HG03442 (cell line): ENCODE measurements at regions not wholly inside any gene's neighbourhood (a gene's known extent, or its start where the extent isn't known, plus 50 kb on each side); places are given as distances from the start of the nearest gene placed in this dataset.
"Not testable (repeated sequence)": the region's sequence is repeated elsewhere in the genome, so short reads cannot be mapped to it uniquely, and the experiment has no call there.

Experiments used
- ATAC-seq: cut with Tn5 transposase; IDR thresholded peaks from one replicate; pipeline ENCODE4 v1.9.1; 2021; ENCODE audit warnings: mild to moderate bottlenecking, moderate library complexity; ENCODE audit not compliant: unreplicated experiment

- ATAC-seq, result no peak
These were observed 1274.6 kb downstream of the SLITRK5 start for GRCh38 chr13:88945793-88946192.

DNA sequence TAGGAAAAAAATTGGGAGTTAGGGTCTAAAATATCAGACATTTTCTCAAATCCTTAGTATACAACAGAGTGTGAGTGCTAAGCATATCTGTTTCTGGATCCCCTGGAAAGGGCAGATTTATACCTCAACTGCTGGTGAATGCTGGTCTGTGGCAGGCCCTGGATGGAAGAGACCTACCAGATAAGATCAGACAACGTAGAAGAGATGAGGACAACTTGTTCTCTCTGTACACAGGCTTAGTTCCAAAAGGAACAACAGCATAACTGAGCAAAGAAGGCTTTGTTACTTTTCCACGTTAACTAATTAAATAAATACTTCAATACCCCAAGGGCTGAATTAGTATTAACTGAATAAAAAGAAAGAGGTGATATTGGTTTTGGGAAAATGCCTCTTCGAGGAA lies 1277.3 kb downstream of the SLITRK5 start:
- ATAC-seq, result no peak

DNA sequence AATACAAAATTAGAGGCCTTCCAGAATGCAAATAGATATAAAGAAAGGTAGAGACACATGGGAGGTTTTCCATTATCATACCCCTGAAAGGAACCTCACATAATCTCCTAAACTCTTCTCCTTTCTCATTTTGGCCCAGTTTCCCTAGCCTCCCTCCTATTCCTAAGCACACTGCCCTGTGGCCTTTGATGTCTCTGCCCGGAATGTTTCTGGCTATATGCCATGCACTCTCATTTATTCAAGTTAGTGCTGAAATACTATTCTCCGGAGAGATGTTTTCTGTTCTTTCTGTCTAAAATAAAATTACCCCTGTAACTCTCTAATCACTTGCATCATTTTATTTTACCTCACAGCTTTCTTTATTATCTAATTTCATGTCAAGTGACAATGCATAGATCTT lies 1287.7 kb downstream of the SLITRK5 start:
- no peak for ATAC-seq

DNA sequence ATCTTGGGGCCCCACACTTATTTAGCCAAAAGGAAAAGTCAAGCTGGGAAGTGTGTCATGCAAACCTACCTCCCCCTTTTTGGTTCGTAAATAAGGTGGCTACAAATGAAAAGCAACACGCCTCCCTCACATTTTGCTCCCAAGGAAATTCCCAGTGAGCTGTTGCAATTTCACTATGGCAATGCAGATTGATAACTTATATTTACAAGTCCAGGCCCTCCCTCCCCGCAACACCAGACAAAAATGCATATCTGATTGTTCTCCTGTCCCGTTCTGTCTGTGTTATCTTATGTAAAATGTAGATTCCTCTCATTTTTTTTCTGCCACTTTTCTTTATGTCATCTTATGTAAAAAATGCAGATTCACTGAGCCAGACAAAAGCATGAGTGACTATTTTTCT lies 1305.3 kb downstream of the SLITRK5 start:
- ATAC-seq, result no peak

DNA sequence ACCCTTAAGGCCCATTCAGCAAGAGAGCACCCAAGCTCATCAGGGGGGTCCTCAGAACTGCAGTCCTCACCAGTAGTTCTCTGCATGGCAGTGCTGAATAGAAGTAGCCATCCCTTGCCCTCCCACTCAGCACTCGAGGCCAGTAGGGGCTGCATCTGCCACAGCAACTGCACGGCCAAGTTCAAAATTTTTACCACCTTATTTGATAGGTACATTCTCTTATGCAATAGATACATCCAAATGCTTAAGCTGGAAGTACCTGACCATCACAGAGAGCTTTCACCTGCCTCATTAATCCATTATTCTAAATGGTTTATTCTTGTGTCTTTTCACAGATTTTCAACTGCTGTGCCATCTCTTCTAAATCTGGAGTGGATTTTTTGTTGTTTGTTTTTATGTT lies 1307.4 kb downstream of the SLITRK5 start:
- no peak for ATAC-seq

GRCh38 chr13:88979465-88980175 lies 1308.4 kb downstream of the SLITRK5 start:
- ATAC-seq, result no peak

DNA sequence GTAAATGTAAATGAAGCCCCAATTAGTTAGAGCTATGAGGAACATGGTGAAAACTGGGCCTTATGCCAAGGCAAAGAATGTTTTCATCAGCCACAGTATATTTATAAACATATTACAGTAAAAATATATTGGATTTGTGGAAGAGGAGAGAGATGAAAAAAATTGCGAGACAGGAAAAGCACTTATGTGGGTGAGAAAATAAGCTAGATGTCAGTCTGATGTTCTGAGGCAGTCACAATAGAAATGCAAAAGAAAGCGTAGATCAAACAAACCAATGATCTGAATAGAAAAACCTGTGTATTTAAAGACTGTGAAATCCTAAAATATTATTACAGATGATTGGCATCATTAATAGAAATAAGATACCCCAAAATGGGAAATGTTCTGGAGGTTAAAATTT lies 1332.5 kb downstream of the SLITRK5 start:
- ATAC-seq, result no peak

DNA sequence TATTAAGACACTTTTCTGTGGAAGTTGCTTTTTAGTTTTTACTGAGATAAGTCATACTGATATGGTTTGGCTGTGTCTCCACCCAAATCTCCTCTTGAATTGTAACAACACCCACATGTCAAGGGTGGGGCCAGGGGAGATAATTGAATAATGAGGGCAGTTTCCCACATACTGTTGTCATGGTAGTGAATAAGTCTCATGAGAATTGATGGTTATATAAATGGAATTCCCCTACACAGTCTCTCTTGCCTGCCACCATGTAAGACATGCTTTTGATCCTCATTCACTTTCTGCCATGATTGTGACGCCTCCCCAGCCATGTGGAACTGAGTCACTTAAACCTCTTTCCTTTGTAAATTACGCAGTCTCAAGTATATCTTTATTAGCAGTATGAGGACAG lies 1340.4 kb downstream of the SLITRK5 start:
- ATAC-seq, result no peak

GRCh38 chr13:89027694-89028306 lies 1356.6 kb downstream of the SLITRK5 start:
- no peak for ATAC-seq

DNA sequence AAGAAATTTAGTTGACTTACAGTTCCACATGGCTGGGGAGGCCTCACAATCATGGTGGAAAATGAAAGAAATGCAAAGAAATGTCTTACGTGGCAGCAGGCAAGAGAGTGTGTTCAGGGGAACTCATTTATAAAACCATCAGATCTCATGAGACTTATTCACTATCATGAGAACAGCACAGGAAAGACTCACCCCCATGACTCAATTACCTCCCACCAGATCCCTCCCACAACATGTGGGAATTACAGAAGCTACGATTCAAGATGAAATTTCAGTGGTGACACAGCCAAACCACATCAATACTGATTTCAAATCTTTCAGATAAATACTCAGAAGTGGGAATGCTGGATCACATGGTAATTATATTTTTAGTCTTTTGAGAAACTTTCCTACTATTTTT lies 1357.9 kb downstream of the SLITRK5 start:
- no peak for ATAC-seq

- ATAC-seq, result no peak
These were observed 1362.8 kb downstream of the SLITRK5 start for GRCh38 chr13:89034015-89034414.

DNA sequence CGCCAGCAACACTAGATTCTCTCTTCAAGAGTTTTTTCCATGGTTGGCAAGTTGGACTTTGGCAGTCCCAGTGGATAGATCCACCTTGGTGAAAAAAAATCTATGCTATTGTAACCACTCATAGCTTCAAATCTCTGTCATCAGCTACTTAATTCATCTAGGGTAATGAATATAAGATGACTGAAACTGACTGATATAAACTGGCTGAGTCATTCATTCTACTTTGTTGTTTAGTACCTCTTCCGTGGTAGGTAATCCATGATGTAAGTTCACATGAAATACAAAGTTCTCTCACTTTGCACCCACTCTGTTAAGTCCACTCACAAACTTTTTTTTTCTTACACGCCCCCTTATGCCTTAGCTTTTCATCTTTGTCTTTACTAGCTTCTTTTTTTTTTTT lies 1381.5 kb downstream of the SLITRK5 start:
- no peak for ATAC-seq

- ATAC-seq, result no peak
These were observed 1382.2 kb downstream of the SLITRK5 start for GRCh38 chr13:89053418-89053817.

GRCh38 chr13:89057274-89057673 lies 1386.1 kb downstream of the SLITRK5 start:
- no peak for ATAC-seq

GRCh38 chr13:89057862-89058261 lies 1386.7 kb downstream of the SLITRK5 start:
- no peak for ATAC-seq

DNA sequence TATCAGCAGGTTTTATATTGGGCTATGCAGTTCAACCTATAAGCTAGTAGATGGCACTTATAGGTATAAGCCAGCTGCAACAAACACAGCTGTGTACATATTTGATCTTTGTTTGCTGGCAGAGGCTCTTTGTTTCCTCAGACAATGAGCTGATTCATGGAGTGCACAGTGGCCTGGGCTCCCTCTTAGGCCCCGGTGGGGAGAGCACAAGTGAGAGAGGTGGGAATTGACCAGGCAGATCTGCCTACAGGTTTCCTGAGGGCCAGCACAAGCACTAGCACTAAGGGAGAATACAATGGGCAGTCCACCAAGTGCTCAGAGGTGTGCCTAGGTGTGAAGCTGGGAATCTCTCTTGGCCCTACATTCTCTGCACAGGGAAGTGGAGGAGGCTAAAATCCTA lies 1390.7 kb downstream of the SLITRK5 start:
- no peak for ATAC-seq

DNA sequence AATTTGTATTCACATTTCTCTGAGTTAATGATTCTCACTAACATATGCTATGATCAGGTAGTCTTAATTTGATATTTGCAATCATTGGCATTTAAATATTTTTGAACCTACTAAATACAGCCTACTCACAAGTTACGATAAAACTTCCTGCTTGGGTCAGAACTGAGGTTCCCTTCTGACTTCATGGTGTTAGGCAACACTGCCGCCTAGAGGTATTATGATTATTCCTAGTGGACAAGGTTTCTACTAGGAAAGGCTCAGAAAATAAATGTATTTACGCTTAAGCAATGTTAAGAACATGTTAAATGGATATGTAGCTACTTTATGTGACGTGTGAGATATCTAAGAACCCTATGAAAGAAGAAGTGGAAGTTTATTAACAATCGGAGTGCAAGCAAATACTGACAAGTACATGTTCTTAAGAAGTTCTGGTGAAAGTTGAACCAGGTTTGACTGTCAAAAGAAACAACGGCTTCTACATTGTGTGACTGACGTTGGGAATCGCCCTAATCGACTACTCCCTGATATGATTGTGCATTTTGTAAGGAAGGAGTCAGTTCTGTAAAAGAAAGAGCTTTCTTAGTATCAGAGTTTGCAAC lies 1395.8 kb downstream of the SLITRK5 start:
- ATAC-seq, result peak; percentile 50

DNA sequence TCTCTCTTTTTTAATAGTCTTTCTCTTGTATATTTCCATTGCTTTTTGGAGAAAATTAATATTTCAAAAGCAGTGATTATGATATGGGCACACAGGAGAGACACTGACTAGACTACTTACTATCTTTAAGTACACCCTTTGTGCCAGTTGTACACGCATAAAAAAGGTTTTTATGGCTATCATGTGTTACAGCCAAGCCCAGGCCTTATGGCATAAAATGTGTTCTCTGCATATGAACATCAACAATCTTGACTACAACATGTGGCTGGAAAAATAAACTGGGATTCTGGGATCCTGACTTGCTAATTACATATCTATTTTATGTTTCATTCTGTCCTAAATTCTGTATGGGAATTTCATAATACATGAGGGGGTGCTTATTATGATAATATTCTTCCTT lies 1401.8 kb downstream of the SLITRK5 start:
- ATAC-seq, result no peak

DNA sequence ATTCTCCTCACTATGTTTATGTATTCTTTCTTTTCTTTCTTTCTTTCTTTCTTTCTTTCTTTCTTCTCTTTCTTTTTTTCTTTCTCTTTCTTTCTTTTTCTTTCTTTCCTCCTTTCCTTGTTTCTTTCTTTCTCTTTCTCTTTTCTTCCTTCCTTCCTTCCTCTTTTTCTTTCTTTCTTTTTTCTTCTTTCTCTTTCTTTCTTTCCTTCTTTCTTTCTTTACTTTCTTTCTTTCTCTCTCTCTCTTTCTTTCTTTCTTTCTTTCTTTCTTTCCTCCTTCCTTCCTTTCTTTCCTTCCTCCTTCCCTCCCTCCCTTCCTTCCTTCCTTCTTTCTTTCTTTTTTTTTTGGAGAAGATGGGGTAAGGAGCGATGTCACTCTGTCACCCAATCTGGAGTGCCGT lies 1405.5 kb downstream of the SLITRK5 start:
- ATAC-seq, result no peak

GRCh38 chr13:89082623-89083022 lies 1411.5 kb downstream of the SLITRK5 start:
- ATAC-seq, result no peak

GRCh38 chr13:89088107-89088506 lies 1416.9 kb downstream of the SLITRK5 start:
- not testable (repeated sequence) for ATAC-seq

GRCh38 chr13:89097994-89098393 lies 1426.8 kb downstream of the SLITRK5 start:
- ATAC-seq, result no peak
